Endothelial cell of hepatic sinusoid (primary cell): ENCODE measurements at regions not wholly inside any gene's neighbourhood (a gene's known extent, or its start where the extent isn't known, plus 50 kb on each side); places are given as distances from the start of the nearest gene placed in this dataset.
"Not testable (repeated sequence)": the region's sequence is repeated elsewhere in the genome, so short reads cannot be mapped to it uniquely, and the experiment has no call there.

ENCODE experiments used
- in situ Hi-C: cut with HindIII; loops from 2 replicates; pipeline ENCODE4 v1.10.0; 2017; ENCODE audit warnings: low sequenced_read_pairs

DNA sequence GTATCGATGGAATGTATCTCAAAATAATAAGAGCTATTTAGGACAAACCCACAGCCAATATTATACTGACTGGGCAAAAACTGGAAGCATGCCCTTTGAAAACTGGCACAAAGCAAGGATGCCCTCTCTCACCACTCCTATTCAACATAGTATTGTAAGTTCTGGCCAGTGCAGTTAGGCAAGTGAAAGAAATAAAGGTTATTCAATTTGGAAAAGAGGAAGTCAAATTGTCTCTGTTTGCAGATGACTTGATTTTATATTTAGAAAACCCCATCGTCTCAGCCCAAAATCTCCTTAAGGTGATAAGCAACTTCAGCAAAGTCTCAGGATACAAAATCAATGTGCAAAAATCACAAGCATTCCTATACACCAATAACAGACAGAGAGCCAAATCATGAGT, 77.7 kb upstream of the NAMPT start:
- in situ Hi-C loops, result not testable (repeated sequence)

DNA sequence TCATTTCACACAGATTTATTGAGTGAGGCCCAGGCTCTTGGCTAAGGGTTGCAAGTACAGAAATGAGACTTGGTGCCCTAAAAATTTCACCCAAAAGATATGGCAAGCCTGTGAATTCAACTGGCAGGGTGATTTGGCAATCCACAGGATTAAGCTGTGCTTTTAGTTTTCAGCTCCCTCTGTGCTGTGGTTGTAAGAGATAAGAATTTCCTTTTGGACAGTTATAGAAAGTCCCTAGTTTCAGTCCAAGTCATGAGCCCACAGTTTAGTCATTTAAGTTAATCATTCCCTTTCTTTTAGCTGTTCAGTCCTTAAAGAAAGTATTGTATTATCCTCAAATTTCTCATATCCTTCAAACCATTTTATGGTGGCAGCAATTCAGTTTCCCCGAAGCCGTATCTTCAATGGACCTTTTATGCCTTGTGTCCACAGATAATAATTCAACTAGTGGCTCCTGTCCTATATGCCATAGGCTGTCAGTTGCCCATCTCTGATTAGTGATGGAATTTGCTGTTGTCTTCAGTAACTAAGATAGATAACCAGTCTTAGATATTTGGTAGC, 73.4 kb upstream of the NAMPT start:
- in situ Hi-C loops, result no loop called here

DNA sequence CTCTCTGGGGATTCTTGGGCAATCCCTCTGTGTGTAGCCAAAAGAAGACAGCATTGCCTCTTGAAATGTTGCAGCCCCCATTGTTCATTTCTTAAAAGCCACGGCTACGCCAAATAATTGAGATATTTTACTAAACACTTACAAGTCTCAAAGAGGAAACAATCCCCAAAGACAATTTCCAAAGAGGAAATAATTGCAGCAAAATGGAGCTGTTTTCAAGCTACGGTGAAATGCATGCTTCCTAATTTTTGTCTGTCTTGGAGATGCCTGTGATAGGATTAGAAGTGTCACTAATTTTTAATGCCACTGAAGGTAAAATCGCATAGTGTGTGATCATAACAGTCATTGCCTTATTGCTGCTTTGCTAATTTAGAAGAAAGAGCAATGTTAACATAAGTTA, 72.9 kb upstream of the NAMPT start:
- in situ Hi-C loops, result no loop called here

DNA sequence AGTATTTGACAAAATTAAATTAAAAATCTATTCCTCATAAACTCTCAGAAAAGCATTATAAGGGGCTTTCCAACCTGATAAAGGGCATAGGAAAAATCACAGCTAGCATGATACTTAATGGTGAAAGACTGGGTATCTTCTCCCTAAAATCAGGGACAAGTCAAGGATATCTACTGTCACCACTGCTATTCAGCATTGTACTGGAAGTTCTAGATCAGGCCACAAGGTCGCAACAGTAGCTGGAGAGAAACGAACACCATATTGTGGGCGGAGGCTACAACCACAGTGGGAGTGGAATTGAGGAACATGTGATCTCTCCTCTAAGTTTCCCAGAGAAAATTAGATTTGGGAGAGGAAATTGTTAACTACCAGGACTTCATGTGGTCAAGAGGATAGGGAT, 70.0 kb upstream of the NAMPT start:
- in situ Hi-C loops, result no loop called here

DNA sequence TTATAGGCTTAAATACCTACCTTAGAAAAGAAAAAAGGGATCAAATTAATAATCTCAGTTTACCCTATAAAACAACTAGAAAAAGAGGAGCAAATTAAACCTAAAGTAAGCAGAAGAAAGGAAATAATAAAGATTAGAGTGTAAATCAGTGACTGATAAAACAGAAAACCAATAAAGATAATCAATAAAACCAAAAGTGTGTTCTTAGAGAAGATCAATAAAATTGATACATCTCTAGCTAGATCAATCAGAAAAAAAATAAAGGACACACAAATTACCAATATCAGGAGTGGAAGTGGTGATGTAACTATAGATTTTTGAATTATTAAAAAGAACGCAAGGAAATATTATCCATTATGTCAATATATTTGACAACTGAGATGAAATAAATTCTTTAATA, 69.2 kb upstream of the NAMPT start:
- in situ Hi-C loops, result no loop called here

DNA sequence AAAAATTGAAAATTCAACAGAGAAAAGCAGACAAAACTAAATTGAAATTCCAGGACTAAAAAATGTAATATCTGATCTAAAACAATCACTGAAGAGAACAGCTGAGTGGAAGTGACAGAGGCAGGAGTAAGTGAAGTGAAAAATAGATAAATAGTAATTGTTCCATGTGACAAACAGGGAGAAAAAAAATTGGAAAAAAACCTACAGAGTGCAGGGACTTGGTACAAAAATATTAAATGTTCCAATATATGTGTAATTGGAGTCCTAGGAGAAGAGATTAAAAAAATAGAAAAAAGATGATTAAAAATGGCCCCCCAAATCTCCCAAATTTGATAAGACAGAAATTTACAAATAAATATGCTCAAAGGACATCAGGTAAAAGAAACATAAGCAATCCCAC, 63.4 kb upstream of the NAMPT start:
- in situ Hi-C loops, result no loop called here

DNA sequence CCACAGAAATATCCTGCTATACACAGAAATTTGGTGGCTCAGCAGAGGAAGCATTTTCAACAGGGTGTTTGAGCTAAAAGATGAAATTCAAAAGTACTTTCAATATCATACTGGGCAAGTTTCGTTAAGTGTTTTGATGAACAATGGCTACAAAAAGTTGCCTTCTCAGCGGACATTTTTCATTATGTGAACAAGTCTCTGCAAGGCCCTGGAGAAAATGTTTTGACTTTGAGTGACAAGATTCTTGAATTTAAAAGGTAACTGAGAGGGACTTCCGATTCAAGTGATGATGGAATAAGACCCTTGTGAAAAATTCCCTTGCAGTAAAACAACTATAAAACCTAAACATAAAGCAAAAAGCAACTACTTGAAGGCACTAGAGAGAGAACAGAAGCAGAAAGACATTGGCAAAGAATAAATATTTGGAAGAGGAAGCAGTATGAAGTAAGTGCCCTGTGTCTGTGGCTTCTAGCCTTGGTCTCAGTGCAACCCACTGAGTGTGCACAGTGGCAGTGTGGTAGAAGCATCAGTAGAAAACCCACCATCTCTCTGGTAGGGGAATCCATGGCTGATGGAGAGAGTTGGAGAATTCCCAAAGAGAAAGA, 62.5 kb upstream of the NAMPT start:
- in situ Hi-C loops, result no loop called here

DNA sequence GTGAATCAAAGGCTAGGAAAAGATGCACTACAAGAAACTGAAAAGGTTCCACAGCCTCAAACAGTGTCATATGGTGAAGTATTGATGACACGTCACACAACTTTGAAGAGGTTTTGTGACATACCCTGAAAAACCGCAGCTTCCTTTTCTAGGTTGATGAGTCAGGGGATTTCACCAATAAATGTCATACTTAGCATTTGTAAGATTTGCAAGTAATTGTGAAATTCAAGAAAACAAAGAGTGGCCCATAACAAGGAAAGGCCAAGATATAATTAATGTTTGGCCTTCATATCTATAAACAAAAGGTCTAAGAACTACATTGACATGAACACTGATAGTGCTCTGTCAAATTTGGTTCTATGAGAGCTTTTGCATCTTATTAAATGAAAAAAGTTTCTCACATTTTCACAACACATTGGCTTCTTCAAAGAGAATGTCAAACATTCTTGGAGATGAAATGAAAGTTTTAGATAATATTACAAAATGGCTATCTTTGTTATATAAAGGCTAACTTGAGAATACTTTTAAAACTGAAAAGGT, 62.0 kb upstream of the NAMPT start:
- in situ Hi-C loops, result no loop called here

DNA sequence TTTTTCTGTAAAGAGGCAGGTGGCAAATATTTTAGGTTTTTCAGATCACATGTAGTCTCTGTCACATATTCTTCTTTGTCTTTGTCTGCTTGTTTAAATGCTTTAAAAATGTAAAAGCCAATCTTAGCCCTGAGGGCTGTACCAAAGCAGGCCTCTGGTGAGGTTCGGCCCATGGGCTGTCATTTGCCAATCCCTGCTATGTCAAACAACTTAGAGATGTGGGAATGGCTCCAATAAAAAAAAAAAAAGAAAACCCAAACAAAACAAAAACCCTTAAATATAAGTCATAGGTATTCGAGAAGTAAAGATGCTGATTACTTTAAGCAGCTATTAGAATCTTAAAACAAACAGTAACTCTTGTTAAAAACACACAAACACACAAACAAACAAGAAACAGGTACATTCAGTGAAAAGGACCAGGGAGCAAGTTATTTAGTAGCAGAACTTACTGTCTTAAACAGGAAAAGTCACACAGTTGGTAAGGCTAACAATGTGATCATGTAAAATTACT, 61.4 kb upstream of the NAMPT start:
- in situ Hi-C loops, result no loop called here

DNA sequence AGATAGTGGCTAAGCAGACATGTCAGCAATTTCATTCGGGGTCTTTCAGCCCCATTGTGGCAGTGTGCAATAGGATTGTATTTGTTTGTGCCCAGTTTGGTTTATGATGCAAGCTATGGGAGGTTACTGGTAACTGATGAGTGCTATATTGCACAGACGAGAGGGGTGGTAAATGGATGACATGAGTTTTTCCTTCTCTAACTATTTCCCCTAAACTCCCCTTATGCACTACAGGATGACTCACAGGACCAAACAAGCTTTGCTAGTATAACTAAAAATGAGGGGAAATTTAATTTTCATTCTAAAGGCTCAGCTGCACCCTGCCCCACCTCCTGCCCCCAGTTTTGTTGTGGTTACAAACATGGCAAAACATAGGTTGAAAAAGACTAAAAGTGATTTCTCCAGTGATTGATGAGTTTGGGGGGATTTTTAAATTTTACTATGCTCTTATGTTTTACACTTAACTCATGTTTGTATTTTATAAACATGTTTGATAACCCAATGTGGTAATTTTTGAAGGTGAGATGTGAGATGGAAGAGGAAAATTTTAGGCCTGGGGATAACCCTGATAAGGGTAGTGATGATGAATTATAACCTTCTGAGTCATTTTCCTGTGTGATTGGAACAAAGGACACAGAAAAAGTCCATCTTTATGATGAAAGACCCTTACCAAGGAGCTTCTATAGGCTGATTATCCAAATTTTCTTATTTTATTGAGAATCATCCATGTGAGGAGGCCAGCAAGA, 60.8 kb upstream of the NAMPT start:
- in situ Hi-C loops, result no loop called here

DNA sequence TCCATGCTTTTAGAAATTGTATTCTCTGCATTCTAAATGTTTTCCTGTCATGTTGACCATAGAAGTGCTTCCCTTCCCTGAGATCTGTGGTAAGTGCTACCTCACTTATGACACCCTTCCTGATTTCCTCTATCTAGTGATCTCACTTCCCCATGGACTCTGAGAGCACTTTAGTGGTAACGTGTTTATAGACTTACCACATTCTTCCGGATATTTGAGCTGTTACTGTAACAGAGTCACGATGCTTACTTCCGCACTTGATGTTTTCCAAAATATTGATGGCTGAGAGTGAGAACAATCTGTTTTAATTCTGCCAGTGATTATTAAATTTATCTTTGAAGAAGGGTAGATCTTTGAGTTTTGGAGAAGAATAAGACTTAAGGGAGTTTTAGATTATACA, 60.1 kb upstream of the NAMPT start:
- in situ Hi-C loops, result no loop called here

DNA sequence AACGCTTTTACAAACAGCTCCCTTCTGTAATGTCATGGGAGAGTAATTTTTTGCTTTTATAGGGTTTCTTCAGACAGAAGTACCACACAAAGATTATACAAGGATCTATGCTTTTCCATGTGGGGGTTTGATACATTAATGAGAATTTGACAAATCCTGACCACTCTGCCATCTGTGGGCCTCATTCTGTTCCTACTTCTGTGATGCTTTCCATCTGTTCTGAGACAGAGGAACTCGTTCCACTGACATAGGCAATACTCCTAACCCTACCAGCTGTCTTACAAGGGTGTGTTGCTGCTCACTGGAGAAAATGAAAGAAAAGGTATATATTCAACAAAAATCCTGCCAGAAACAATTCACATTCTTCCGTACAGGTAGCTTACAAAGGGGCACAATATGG, 59.4 kb upstream of the NAMPT start:
- in situ Hi-C loops, result no loop called here

DNA sequence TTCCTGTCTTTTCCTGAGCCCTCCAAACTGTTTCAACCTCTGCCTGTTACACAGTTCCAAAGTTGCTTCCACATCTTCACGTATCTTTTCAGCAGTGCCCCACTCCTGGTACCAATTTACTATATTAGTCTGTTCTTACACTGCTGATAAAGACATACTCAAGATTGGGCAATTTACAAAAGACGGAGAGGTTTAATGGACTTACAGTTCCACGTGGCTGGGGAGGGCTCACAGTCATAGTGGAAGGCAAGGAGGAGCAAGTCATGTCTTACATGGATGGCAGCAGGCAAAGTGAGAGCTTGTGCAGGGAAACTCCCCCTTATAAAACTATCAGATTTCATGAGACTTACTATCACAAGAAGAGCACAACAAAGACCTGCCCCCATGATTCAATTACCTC, 57.3 kb upstream of the NAMPT start:
- in situ Hi-C loops, result not testable (repeated sequence)

DNA sequence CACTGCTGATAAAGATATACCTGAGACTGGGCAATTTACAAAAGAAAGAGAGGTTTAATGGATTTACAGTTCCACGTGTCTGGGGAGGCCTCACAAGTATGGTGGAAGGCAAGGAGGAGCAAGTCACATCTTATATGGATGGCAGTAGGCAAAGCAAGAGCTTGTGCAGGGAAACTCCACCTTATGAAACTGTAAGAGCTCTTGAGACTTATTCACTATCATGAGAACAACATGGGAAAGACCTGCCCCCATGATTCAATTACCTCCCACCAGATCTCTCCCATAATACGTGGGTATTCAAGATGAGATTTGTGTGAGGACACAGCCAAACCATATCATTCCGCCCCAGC, 55.4 kb upstream of the NAMPT start:
- in situ Hi-C loops, result not testable (repeated sequence)

DNA sequence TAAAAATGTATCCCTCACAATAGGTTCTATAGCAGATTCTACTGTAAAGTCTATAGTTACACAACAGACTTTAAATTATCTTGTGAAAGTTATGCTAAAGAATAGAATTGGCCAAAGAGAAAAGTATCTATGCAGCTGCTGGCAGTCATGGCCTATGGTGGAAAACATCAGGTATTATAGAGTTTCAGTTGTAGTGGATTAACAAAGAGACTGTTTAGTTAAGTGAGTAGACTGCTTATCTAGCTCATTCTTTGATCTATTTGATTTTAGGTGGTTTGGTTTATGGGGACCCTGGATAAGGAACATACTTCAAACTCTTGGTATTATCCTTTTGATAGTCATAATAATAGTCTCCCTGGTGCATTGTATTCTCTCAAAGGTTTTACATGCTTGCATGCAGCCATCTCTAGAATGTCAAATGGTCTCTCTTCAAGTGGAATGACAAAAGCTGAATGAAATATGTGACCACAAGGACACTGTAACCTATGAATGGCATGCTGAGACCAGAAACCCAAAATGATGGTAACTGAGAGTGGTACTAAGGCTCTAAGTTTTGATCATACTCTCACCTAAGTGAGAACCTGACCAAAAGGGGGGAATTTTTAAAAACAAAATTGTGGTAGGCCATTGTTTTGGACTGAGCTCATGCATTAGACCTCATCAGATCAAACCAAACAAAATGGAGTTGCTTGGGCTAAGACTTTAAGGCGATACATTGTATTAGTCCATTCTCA, 54.9 kb upstream of the NAMPT start:
- in situ Hi-C loops, result no loop called here

DNA sequence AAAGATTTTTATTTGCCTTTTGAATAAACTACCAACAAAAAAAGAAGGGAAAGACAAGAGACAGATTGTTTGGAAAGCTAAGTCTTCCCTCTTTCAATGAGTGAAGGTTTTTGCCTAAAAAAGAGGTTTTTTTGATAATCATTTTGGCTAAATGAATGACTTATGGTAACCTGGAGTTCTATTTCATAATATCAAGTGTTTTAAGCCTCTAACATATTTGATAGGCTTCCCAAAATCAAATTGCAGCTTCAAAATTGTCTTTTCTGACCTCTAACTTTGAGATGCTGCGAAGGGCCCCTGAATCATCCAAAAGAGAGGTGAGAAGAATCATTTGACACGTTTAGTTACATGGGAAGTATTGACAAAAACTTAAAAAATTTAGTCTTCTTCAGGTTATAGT, 53.0 kb upstream of the NAMPT start:
- in situ Hi-C loops, result no loop called here

DNA sequence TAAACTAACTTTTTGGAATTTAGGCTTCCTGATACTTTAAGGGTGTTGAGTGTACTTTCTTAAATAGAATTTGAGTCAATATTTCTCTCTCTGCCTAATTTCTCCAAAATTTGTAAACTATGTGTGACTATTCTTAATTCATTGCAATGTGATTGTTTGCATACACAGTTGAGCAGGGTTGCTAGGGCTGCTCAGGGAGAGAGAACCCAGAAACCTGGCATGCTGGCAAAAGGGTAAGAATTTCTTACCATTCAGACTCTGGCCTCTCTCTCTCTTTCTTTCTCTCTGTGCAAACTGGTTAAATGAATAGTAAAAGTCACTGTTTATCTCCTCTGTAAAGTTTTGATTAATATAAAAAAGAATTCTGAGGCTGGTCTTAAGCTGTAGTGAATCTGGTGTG, 51.0 kb upstream of the NAMPT start:
- in situ Hi-C loops, result no loop called here
